ENCODE measurements at regions not wholly inside any gene's neighbourhood (a gene's known extent, or its start where the extent isn't known, plus 50 kb on each side); places are given as distances from the start of the nearest gene placed in this dataset.
A peak's percentile ranks its signal among the peaks of the same experiment; 100 is the strongest.
"Not testable (repeated sequence)": the region's sequence is repeated elsewhere in the genome, so short reads cannot be mapped to it uniquely, and the experiment has no call there.

DNA sequence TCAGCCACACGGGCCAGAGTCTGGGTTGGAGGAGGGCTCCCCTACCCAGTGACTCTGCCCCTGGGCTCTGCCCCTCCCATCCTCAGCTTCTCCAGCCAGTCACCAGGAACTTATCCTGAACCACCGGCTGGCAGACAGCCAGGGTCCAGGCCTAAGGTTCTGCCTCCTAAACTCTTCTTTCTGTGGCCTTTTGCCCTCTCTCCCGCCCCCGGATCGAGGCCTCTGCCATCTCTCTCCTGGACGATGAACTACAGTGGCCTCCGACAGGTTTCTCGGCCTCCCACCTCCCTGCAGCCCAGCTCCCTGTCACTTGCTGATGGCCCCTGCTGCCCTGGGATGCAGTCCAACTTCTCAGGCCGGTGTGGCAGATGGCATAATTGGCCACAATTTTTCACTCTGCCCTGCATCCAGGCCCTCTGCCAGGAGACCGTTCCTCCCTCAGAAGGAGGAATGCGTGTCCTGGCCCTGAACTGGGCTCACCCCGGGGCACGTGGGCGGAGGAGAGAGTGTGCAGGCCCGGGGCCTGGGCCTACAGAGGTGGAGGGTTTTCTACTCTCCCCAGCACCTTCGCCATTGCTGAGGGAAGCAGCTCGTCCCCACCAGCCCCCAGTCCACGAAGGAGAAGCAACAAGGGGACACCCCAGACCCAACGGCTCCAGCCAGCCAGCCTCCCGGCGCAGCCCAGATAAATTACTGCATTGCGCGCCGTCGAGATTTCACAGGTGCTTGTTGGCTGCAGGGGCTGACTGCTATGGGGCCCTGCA is 81.9 kb upstream of the LRPAP1 start:
- TF ChIP-seq, protein P1, sequence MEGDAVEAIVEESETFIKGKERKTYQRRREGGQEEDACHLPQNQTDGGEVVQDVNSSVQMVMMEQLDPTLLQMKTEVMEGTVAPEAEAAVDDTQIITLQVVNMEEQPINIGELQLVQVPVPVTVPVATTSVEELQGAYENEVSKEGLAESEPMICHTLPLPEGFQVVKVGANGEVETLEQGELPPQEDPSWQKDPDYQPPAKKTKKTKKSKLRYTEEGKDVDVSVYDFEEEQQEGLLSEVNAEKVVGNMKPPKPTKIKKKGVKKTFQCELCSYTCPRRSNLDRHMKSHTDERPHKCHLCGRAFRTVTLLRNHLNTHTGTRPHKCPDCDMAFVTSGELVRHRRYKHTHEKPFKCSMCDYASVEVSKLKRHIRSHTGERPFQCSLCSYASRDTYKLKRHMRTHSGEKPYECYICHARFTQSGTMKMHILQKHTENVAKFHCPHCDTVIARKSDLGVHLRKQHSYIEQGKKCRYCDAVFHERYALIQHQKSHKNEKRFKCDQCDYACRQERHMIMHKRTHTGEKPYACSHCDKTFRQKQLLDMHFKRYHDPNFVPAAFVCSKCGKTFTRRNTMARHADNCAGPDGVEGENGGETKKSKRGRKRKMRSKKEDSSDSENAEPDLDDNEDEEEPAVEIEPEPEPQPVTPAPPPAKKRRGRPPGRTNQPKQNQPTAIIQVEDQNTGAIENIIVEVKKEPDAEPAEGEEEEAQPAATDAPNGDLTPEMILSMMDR (IDR thresholded peaks at IDR 0.05; ENCODE audit: insufficient read depth, low read length, severe bottlenecking): no peak
- FAIRE-seq (no peak), DNase-seq (ENCODE audit: low read depth) (no peak)
- Histone ChIP-seq H3K4me3 (ENCODE audit: low read depth, low read length) (no peak overlapping the region), H3K36me3 (ENCODE audit: control insufficient read depth, insufficient read depth, low read length) (no peaks in the 10 kb centered on the region), H3K27me3 (ENCODE audit: control insufficient read depth, insufficient read depth, low read length) (no peaks in the 10 kb centered on the region)

DNA sequence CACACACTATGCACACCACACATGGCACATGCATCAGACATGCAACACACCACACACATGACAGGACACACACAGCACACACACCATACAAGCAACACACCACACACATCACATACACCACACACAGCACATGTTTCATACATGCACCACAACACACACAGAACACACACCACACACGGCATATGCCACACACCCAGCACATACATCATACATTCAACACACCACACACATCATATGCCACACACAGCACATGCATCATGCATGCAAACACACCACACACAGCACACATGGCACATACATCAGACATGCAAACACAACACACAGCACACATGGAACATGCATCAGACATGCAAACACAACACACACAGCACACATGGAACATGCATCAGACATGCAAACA is 80.7 kb upstream of the LRPAP1 start:
- H3K36me3 ChIP-seq (ENCODE audit: control insufficient read depth, insufficient read depth, low read length): no peaks in the 10 kb centered on the region
- DNase-seq (ENCODE audit: low read depth) (no peak), FAIRE-seq (peak; percentile 98)
- no peaks in the 10 kb centered on the region for H3K27me3 ChIP-seq (ENCODE audit: control insufficient read depth, insufficient read depth, low read length)
- H3K4me3 ChIP-seq (ENCODE audit: low read depth, low read length): no peak overlapping the region
- TF ChIP-seq, protein P1 (IDR thresholded peaks at IDR 0.05; ENCODE audit: insufficient read depth, low read length, severe bottlenecking): no peak

DNA sequence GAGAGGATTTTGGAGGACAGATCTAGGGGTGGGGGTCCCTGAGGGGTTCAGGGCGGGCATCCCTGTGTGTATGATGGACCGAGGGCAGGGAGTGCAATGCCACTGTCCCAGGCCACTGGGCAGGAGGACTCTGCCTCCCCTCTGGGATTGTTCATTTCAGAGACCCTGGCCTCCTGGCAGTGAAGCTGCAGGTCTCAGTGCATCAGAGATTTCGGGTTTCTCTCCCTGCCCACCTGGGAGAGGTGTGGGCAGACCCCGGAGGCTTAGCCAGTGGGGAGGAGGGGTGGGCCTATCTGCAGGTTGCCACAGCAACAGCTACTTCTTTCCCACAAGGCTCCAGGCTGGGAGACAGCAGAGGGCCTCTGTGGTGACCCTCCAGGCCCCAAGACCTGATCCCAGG is 80.1 kb upstream of the LRPAP1 start:
- DNase-seq (ENCODE audit: low read depth): no peak
- H3K27me3 ChIP-seq (ENCODE audit: control insufficient read depth, insufficient read depth, low read length): no peaks in the 10 kb centered on the region
- FAIRE-seq: no peak
- H3K36me3 ChIP-seq (ENCODE audit: control insufficient read depth, insufficient read depth, low read length): no peaks in the 10 kb centered on the region
- H3K4me3 ChIP-seq (ENCODE audit: low read depth, low read length): no peak overlapping the region
- TF ChIP-seq, protein P1 (IDR thresholded peaks at IDR 0.05; ENCODE audit: insufficient read depth, low read length, severe bottlenecking): no peak

DNA sequence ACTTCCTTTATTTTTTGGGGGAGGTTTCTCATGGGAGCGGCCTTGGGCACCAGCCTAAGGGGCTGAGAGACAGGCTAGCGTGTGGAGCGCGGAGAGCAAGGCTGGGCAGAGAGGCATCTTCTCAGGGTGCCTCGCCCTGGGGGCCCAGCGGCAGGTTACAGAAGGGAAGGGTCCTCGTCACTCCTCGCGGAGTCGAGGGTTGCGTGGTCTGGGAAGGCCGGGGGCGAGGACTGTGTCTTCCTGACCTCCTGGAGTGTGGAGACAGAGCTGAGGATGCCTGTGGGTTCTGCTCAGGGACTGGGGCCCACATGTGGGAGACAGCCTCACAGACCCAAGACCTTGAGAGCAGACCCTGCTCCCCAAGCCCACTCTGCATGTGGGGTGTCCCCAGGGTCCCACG is 79.6 kb upstream of the LRPAP1 start:
- TF ChIP-seq, protein P1 (IDR thresholded peaks at IDR 0.05; ENCODE audit: insufficient read depth, low read length, severe bottlenecking): no peak
- DNase-seq (ENCODE audit: low read depth): no peak

DNA sequence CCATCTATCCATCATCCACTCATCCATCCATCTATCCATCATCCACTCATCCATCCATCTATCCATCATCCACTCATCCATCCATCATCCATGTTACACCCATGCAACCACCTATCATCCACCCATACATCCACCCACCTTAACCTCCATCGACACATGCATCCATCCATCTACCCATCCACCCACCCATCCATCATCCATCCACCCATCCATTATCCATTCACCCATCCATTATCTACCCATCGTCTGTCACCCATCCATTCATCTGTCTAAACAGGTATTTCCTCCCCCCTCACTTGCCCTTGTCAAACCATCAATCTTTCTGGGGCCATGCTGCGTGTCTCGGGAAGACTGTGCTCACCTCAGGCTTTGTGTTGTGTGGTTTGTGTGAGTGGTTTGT is 78.6 kb upstream of the LRPAP1 start:
- H3K27me3 ChIP-seq (ENCODE audit: control insufficient read depth, insufficient read depth, low read length); DNase-seq (ENCODE audit: low read depth); H3K4me3 ChIP-seq (ENCODE audit: low read depth, low read length); H3K36me3 ChIP-seq (ENCODE audit: control insufficient read depth, insufficient read depth, low read length): not testable (repeated sequence)
- peak; percentile 95 for FAIRE-seq

More for the DNA sequence above, 79.6 kb upstream of the LRPAP1 start:
- Histone ChIP-seq H3K27me3 (ENCODE audit: control insufficient read depth, insufficient read depth, low read length) (no peaks in the 10 kb centered on the region), H3K36me3 (ENCODE audit: control insufficient read depth, insufficient read depth, low read length) (no peaks in the 10 kb centered on the region), H3K4me3 (ENCODE audit: low read depth, low read length) (no peak overlapping the region)
- no peak for FAIRE-seq

DNA sequence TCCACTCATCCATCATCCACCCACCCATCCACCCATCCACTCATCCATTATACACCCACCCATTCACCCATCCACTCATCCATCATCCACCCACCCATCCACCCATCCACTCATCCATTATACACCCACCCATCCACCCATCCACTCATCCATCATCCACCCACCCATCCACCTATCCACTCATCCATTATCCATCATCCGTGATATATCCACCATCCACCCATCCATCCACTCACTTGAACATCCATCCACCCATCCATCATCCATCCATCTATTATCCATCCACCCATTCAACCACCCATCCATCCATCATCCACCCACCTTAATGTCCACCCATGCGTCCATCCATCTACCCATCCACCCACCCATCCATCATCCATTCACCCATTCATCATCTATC is 77.7 kb upstream of the LRPAP1 start:
- not testable (repeated sequence) for H3K27me3 ChIP-seq (ENCODE audit: control insufficient read depth, insufficient read depth, low read length); DNase-seq (ENCODE audit: low read depth); H3K36me3 ChIP-seq (ENCODE audit: control insufficient read depth, insufficient read depth, low read length); FAIRE-seq; H3K4me3 ChIP-seq (ENCODE audit: low read depth, low read length)

All from bronchial epithelial cell (primary cell).